ENCODE measurements at regions not wholly inside any gene's neighbourhood (a gene's known extent, or its start where the extent isn't known, plus 50 kb on each side); places are given as distances from the start of the nearest gene placed in this dataset.

- TF ChIP-seq POLR2A (IDR thresholded peaks at IDR 0.05), result no peak
- TF ChIP-seq CTCF (IDR thresholded peaks at IDR 0.05), result no peak
These were observed 610.9 kb downstream of the ADGRL2 start for GRCh38 chr1:82411605-82412004.
